Neural crest cell (in vitro differentiated cells): ENCODE measurements at regions not wholly inside any gene's neighbourhood (a gene's known extent, or its start where the extent isn't known, plus 50 kb on each side); places are given as distances from the start of the nearest gene placed in this dataset.

Experiments used
- DNase-seq: peaks from one replicate; pipeline ENCODE4 v3.0.0; 2021; ENCODE audit warnings: low read depth, mixed read lengths, low spot score
- H3K27ac Mint-ChIP-seq: one replicate; pipeline ENCODE4 v1.8.0; 2021; ENCODE audit warnings: mild to moderate bottlenecking, mixed read lengths; ENCODE audit not compliant: unreplicated experiment
- H3K27me3 Mint-ChIP-seq: 2 replicates; pipeline ENCODE4 v1.8.0; 2021; ENCODE audit warnings: low read depth, mild to moderate bottlenecking, mixed read lengths
- H3K36me3 Mint-ChIP-seq: 2 replicates; pipeline ENCODE4 v1.8.0; 2021; ENCODE audit warnings: low read depth, mild to moderate bottlenecking, mixed read lengths
- H3K4me1 Mint-ChIP-seq: 2 replicates; pipeline ENCODE4 v1.8.0; 2021; ENCODE audit warnings: mixed read lengths
- H3K4me3 Mint-ChIP-seq: one replicate; pipeline ENCODE4 v1.8.0; 2021; ENCODE audit warnings: mild to moderate bottlenecking, mixed read lengths
- H3K9me3 Mint-ChIP-seq: 2 replicates; pipeline ENCODE4 v1.8.0; 2021; ENCODE audit warnings: mixed read lengths
- CTCF ChIP-seq: fragments of 200-600 bp; sonication (generic); conservative IDR thresholded peaks from 2 replicates; pipeline ENCODE4 v1.5.0; 2021; ENCODE audit warnings: antibody characterized with exemption, mild to moderate bottlenecking

GRCh38 chr2:192381082-192381481 lies 186.3 kb upstream of the TMEFF2 start:
- H3K4me3 Mint-ChIP-seq, result no peak overlapping the region

GRCh38 chr2:192379736-192380135 lies 185.0 kb upstream of the TMEFF2 start:
- Mint-ChIP-seq H3K36me3 (no peaks in the 10 kb centered on the region), H3K4me1 (no peaks in the 10 kb centered on the region), H3K9me3 (peaks cover 3% of the 10 kb centered on the region), H3K27ac (no peak overlapping the region), H3K27me3 (no peaks in the 10 kb centered on the region), H3K4me3 (no peak overlapping the region)
- TF ChIP-seq CTCF, result no peak
- DNase-seq, result no peak

More at GRCh38 chr2:192381082-192381481, 186.3 kb upstream of the TMEFF2 start:
- no peak for TF ChIP-seq CTCF
- no peak overlapping the region for H3K27ac Mint-ChIP-seq
- H3K27me3 Mint-ChIP-seq, result no peaks in the 10 kb centered on the region
- no peak for DNase-seq
- peaks cover 7% of the 10 kb centered on the region for H3K9me3 Mint-ChIP-seq
- H3K36me3 Mint-ChIP-seq, result no peaks in the 10 kb centered on the region
- no peaks in the 10 kb centered on the region for H3K4me1 Mint-ChIP-seq

GRCh38 chr2:192377173-192377572 lies 182.4 kb upstream of the TMEFF2 start:
- no peaks in the 10 kb centered on the region for H3K36me3 Mint-ChIP-seq
- DNase-seq, result no peak
- no peak for TF ChIP-seq CTCF
- H3K27me3 Mint-ChIP-seq, result no peaks in the 10 kb centered on the region
- H3K9me3 Mint-ChIP-seq, result no peaks in the 10 kb centered on the region
- H3K27ac Mint-ChIP-seq, result no peak overlapping the region
- H3K4me3 Mint-ChIP-seq, result no peak overlapping the region
- H3K4me1 Mint-ChIP-seq, result no peaks in the 10 kb centered on the region

- Mint-ChIP-seq H3K4me1 (no peaks in the 10 kb centered on the region), H3K36me3 (no peaks in the 10 kb centered on the region), H3K27ac (no peak overlapping the region), H3K4me3 (no peak overlapping the region), H3K27me3 (no peaks in the 10 kb centered on the region), H3K9me3 (no peaks in the 10 kb centered on the region)
- no peak for TF ChIP-seq CTCF
- no peak for DNase-seq
Measured at GRCh38 chr2:192373754-192374153, 179.0 kb upstream of the TMEFF2 start.

- TF ChIP-seq CTCF, result no peak
- H3K36me3 Mint-ChIP-seq, result no peaks in the 10 kb centered on the region
- no peak for DNase-seq
- no peaks in the 10 kb centered on the region for H3K27me3 Mint-ChIP-seq
- no peaks in the 10 kb centered on the region for H3K9me3 Mint-ChIP-seq
- no peak overlapping the region for H3K27ac Mint-ChIP-seq
- H3K4me1 Mint-ChIP-seq, result no peaks in the 10 kb centered on the region
- H3K4me3 Mint-ChIP-seq, result no peak overlapping the region
Measured at GRCh38 chr2:192373221-192373620, 178.5 kb upstream of the TMEFF2 start.

GRCh38 chr2:192369969-192370368 lies 175.2 kb upstream of the TMEFF2 start:
- H3K4me1 Mint-ChIP-seq, result no peaks in the 10 kb centered on the region
- no peak for TF ChIP-seq CTCF
- H3K27ac Mint-ChIP-seq, result no peak overlapping the region
- no peak for DNase-seq
- no peaks in the 10 kb centered on the region for H3K36me3 Mint-ChIP-seq
- no peak overlapping the region for H3K4me3 Mint-ChIP-seq
- H3K27me3 Mint-ChIP-seq, result no peaks in the 10 kb centered on the region
- no peaks in the 10 kb centered on the region for H3K9me3 Mint-ChIP-seq
